ENCODE measurements at regions not wholly inside any gene's neighbourhood (a gene's known extent, or its start where the extent isn't known, plus 50 kb on each side); places are given as distances from the start of the nearest gene placed in this dataset.

GRCh38 chr2:58635801-58636375, 394.8 kb upstream of the FANCL start:
- no peak for TF ChIP-seq POLR2A (IDR thresholded peaks at IDR 0.05)
- TF ChIP-seq, protein P1, sequence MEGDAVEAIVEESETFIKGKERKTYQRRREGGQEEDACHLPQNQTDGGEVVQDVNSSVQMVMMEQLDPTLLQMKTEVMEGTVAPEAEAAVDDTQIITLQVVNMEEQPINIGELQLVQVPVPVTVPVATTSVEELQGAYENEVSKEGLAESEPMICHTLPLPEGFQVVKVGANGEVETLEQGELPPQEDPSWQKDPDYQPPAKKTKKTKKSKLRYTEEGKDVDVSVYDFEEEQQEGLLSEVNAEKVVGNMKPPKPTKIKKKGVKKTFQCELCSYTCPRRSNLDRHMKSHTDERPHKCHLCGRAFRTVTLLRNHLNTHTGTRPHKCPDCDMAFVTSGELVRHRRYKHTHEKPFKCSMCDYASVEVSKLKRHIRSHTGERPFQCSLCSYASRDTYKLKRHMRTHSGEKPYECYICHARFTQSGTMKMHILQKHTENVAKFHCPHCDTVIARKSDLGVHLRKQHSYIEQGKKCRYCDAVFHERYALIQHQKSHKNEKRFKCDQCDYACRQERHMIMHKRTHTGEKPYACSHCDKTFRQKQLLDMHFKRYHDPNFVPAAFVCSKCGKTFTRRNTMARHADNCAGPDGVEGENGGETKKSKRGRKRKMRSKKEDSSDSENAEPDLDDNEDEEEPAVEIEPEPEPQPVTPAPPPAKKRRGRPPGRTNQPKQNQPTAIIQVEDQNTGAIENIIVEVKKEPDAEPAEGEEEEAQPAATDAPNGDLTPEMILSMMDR (IDR thresholded peaks at IDR 0.05), result no peak
- H3K9me3 ChIP-seq, result no peaks in the 10 kb centered on the region
- no peak for DNase-seq
- H3K4me3 ChIP-seq, result no peak overlapping the region
- no peak overlapping the region for H3K27ac ChIP-seq
- no peaks in the 10 kb centered on the region for H3K4me1 ChIP-seq
- H3K27me3 ChIP-seq, result no peaks in the 10 kb centered on the region
- no peaks in the 10 kb centered on the region for H3K36me3 ChIP-seq

DNA sequence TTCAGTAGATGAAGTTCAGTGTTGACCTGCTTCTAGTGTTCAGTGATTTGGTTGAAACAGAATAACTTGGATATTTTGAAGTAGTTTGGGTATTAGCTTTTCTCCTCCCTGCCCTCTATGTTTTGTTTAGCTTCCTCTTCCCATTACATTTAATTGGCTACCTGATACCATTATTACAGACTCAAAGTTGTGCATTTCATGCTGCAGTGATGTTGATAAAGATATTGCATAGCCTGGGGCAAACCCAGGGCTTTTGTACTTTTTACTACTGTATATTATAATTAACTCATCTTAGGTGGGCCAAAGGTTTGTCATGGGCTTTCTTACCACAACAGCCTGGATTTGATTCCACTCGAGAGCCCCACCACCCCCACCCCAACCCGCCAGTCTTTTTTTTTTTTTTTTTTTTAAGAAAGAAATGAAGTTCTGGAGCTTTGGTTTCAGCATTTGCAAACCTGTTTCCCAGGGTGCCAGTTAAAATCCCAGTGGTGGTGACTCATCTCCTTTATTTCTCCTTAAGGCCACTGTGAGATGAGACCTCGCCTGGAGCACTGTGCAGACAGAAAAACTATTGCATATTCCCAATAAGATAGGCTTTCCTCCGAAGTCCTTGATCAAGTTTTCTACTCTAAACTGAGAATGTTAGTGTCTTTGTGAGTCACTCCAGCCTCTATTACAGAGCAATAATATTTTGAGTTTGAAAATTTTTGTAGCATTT, 393.7 kb upstream of the FANCL start:
- no peaks in the 10 kb centered on the region for H3K4me1 ChIP-seq
- no peak for TF ChIP-seq POLR2A (IDR thresholded peaks at IDR 0.05)
- TF ChIP-seq, protein P1 (IDR thresholded peaks at IDR 0.05), result no peak
- H3K27ac ChIP-seq, result no peak overlapping the region
- H3K27me3 ChIP-seq, result no peaks in the 10 kb centered on the region
- DNase-seq, result no peak
- H3K9me3 ChIP-seq, result no peaks in the 10 kb centered on the region
- H3K4me3 ChIP-seq, result no peak overlapping the region
- no peaks in the 10 kb centered on the region for H3K36me3 ChIP-seq

DNA sequence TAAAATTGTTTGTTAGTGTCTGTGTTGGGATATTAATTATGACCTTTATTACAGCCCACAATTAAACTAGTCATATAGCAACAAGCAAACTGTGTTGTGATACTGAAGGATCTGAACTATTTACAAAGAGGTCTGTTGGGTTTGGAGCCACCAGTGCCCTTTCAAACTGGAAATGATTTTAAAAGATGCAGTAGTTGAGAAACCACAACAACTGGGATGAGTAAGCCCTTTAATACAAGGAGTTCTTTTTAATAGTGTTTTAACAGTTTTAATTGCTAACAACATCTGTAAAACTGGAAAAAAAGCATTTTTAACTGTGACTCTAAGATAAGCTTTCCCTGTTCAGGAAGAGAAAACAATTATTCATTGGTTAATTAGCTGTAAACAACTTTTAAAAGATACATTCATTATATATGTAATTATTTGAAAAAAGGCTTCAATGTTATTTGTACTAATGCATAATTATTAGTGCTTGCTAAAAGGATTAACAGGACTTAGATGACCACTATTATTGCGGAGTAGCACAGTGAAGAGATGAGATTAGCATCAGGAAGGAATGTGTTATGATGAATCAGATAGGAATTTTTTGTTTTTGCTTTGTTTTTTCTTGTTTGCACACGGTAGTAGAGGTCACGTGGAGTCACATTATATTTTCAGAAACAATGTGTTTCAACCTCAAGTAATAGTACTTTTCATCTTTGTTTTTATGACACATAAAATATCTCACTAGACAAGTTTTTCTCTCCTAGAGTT, 392.7 kb upstream of the FANCL start:
- no peaks in the 10 kb centered on the region for H3K27me3 ChIP-seq
- DNase-seq, result no peak
- TF ChIP-seq, protein P1 (IDR thresholded peaks at IDR 0.05), result no peak
- TF ChIP-seq POLR2A (IDR thresholded peaks at IDR 0.05), result no peak
- H3K27ac ChIP-seq, result no peak overlapping the region
- no peak overlapping the region for H3K4me3 ChIP-seq
- H3K36me3 ChIP-seq, result no peaks in the 10 kb centered on the region
- no peaks in the 10 kb centered on the region for H3K9me3 ChIP-seq
- no peaks in the 10 kb centered on the region for H3K4me1 ChIP-seq

- Histone ChIP-seq H3K27me3 (no peaks in the 10 kb centered on the region), H3K36me3 (no peaks in the 10 kb centered on the region), H3K4me3 (no peak overlapping the region), H3K9me3 (no peaks in the 10 kb centered on the region), H3K27ac (no peak overlapping the region), H3K4me1 (no peaks in the 10 kb centered on the region)
- no peak for TF ChIP-seq POLR2A (IDR thresholded peaks at IDR 0.05)
- TF ChIP-seq, protein P1 (IDR thresholded peaks at IDR 0.05), result no peak
- DNase-seq, result no peak
These were observed 390.9 kb upstream of the FANCL start for GRCh38 chr2:58631986-58632385.

- TF ChIP-seq POLR2A (IDR thresholded peaks at IDR 0.05), result no peak
- TF ChIP-seq, protein P1 (IDR thresholded peaks at IDR 0.05), result no peak
- no peaks in the 10 kb centered on the region for H3K36me3 ChIP-seq
- no peaks in the 10 kb centered on the region for H3K27me3 ChIP-seq
- H3K27ac ChIP-seq, result no peak overlapping the region
- H3K4me1 ChIP-seq, result no peaks in the 10 kb centered on the region
- no peak overlapping the region for H3K4me3 ChIP-seq
- H3K9me3 ChIP-seq, result no peaks in the 10 kb centered on the region
- no peak for DNase-seq
These were observed 388.5 kb upstream of the FANCL start for GRCh38 chr2:58629545-58630119.

Data from Peyer's patch (tissue), 4 donors.